CD4-positive, alpha-beta T cell treated with Interleukin-15 for 4 hours (primary cell): ENCODE measurements at regions not wholly inside any gene's neighbourhood (a gene's known extent, or its start where the extent isn't known, plus 50 kb on each side); places are given as distances from the start of the nearest gene placed in this dataset.
"Not testable (repeated sequence)": the region's sequence is repeated elsewhere in the genome, so short reads cannot be mapped to it uniquely, and the experiment has no call there.

Experiments
- DNase-seq: peaks from one replicate; pipeline ENCODE4 v3.0.0-alpha.2; 2020; ENCODE audit warnings: low spot score

GRCh38 chr17:34024386-34024785 is 230.7 kb upstream of the CCL2 start:
- DNase-seq, result no peak

GRCh38 chr17:34024806-34025551 is 230.1 kb upstream of the CCL2 start:
- DNase-seq, result no peak

- DNase-seq, result not testable (repeated sequence)
These were observed 224.5 kb upstream of the CCL2 start for GRCh38 chr17:34030601-34031000.

- not testable (repeated sequence) for DNase-seq
These were observed 222.8 kb upstream of the CCL2 start for GRCh38 chr17:34032305-34032704.

GRCh38 chr17:34038786-34039185 is 216.3 kb upstream of the CCL2 start:
- DNase-seq, result not testable (repeated sequence)

- not testable (repeated sequence) for DNase-seq
These were observed 215.9 kb upstream of the CCL2 start for GRCh38 chr17:34039213-34039612.

- peak; percentile 46 for DNase-seq
These were observed 215.1 kb upstream of the CCL2 start for GRCh38 chr17:34039759-34040555.

GRCh38 chr17:34045990-34046389 is 209.1 kb upstream of the CCL2 start:
- DNase-seq, result no peak

- no peak for DNase-seq
These were observed 204.0 kb upstream of the CCL2 start for GRCh38 chr17:34051046-34051445.

GRCh38 chr17:34054495-34054894 is 200.6 kb upstream of the CCL2 start:
- DNase-seq, result no peak

- no peak for DNase-seq
These were observed 199.5 kb upstream of the CCL2 start for GRCh38 chr17:34055606-34056005.

GRCh38 chr17:34059423-34060220 is 195.5 kb upstream of the CCL2 start:
- DNase-seq, result no peak

- DNase-seq, result no peak
These were observed 188.6 kb upstream of the CCL2 start for GRCh38 chr17:34066528-34066927.

- no peak for DNase-seq
These were observed 188.1 kb upstream of the CCL2 start for GRCh38 chr17:34067011-34067410.

GRCh38 chr17:34068571-34068970 is 186.5 kb upstream of the CCL2 start:
- DNase-seq, result no peak

- no peak for DNase-seq
These were observed 184.4 kb upstream of the CCL2 start for GRCh38 chr17:34070712-34071111.

GRCh38 chr17:34071886-34072420 is 183.1 kb upstream of the CCL2 start:
- no peak for DNase-seq

GRCh38 chr17:34075076-34075475 is 180.0 kb upstream of the CCL2 start:
- no peak for DNase-seq

- no peak for DNase-seq
These were observed 178.1 kb upstream of the CCL2 start for GRCh38 chr17:34076743-34077631.

- no peak for DNase-seq
These were observed 173.8 kb upstream of the CCL2 start for GRCh38 chr17:34081269-34081668.

- no peak for DNase-seq
These were observed 172.7 kb upstream of the CCL2 start for GRCh38 chr17:34082404-34082803.
